SK-N-MC (cell line): ENCODE measurements at regions not wholly inside any gene's neighbourhood (a gene's known extent, or its start where the extent isn't known, plus 50 kb on each side); places are given as distances from the start of the nearest gene placed in this dataset.

Experiments
- DNase-seq: peaks from one replicate; pipeline ENCODE4 v3.0.0-alpha.2; 2011; ENCODE audit warnings: low read depth, low spot score
- H3K27ac ChIP-seq: fragments of 200-600 bp; sonication (generic); 2 replicates; pipeline ENCODE4 v1.5.1; 2016; ENCODE audit warnings: mixed run types
- H3K36me3 ChIP-seq: fragments of 200-600 bp; sonication (generic); 2 replicates; pipeline ENCODE4 v1.6.1; 2017; ENCODE audit warnings: antibody characterized with exemption, low read length, mixed read lengths; ENCODE audit not compliant: insufficient read depth
- H3K4me3 ChIP-seq: fragments of 200-600 bp; sonication (generic); 2 replicates; pipeline ENCODE4 v1.5.1; 2016
- H3K9ac ChIP-seq: fragments of 200-600 bp; sonication (generic); 2 replicates; pipeline ENCODE4 v1.8.0; 2017; ENCODE audit warnings: mixed run types, mixed read lengths; ENCODE audit not compliant: insufficient read length
- H3K9me3 ChIP-seq: fragments of 200-600 bp; sonication (generic); 2 replicates; pipeline ENCODE4 v1.6.1; 2017; ENCODE audit warnings: low read depth, mild to moderate bottlenecking, antibody characterized with exemption, low read length, moderate library complexity, mixed read lengths
- EZH2 ChIP-seq: fragments of 200-600 bp; sonication (generic); IDR thresholded peaks from one replicate; pipeline ENCODE4 v1.6.1; 2017; ENCODE audit warnings: antibody characterized with exemption
- FOXP2 ChIP-seq: optimal IDR thresholded peaks from 2 replicates; pipeline ENCODE3; 2011; ENCODE audit warnings: mild to moderate bottlenecking, moderate library complexity; ENCODE audit not compliant: insufficient read depth; ENCODE audit errors: extremely low read length, control extremely low read depth
- POLR2AphosphoS5 ChIP-seq: IDR thresholded peaks from 2 replicates; pipeline ENCODE4 v1.6.1; 2012; ENCODE audit warnings: mild to moderate bottlenecking, low read depth, low read length, borderline replicate concordance

- H3K9ac ChIP-seq: no peak overlapping the region
- no peak overlapping the region for H3K4me3 ChIP-seq
- peaks cover 47% of the 10 kb centered on the region for H3K36me3 ChIP-seq
- no peak overlapping the region for H3K27ac ChIP-seq
- TF ChIP-seq POLR2AphosphoS5 (no peak), EZH2 (no peak), FOXP2 (no peak)
- no peaks in the 10 kb centered on the region for H3K9me3 ChIP-seq
- no peak for DNase-seq
Measured at GRCh38 chr7:149552799-149553198, 55.2 kb upstream of the ZNF746 start.
